Lung (tissue), 11 donors: ENCODE measurements at regions not wholly inside any gene's neighbourhood (a gene's known extent, or its start where the extent isn't known, plus 50 kb on each side); places are given as distances from the start of the nearest gene placed in this dataset.

Experiments used
- ATAC-seq: fragments of 200-7000 bp; cut with Tn5 transposase; one replicate; pipeline ENCODE4 v1.9.1; 2020; ENCODE audit warnings: moderate number of reproducible peaks; ENCODE audit not compliant: insufficient read depth, low FRiP score
- DNase-seq, 3 donors: peaks; one replicate each; pipeline ENCODE4 v3.0.0-alpha.2; 2013 to 2017
- H3K27ac ChIP-seq, 2 donors: one replicate each; pipeline ENCODE4 v1.5.1; 2013; ENCODE audit warnings: mild to moderate bottlenecking in 2 of 2, moderate library complexity in 2 of 2, control low read depth in 1 of 2, inconsistent platforms in 1 of 2, low read depth in 1 of 2, low read length in 1 of 2
- H3K27me3 ChIP-seq, 3 donors: one replicate each; pipeline ENCODE4 v1.5.1; 2013; ENCODE audit warnings: low read length in 2 of 3; ENCODE audit not compliant: control insufficient read depth in 3 of 3, insufficient read depth in 3 of 3
- H3K36me3 ChIP-seq, 4 donors: one replicate each; pipeline ENCODE4 v1.5.1; 2013; ENCODE audit warnings: low read length in 4 of 4, mild to moderate bottlenecking in 1 of 4, moderate library complexity in 1 of 4; ENCODE audit not compliant: control insufficient read depth in 4 of 4, insufficient read depth in 4 of 4
- H3K4me1 ChIP-seq, 5 donors: one replicate each; pipeline ENCODE4 v1.5.1; 2013; ENCODE audit warnings: low read length in 5 of 5, mild to moderate bottlenecking in 2 of 5, moderate library complexity in 1 of 5; ENCODE audit not compliant: control insufficient read depth in 5 of 5, insufficient read depth in 5 of 5
- H3K4me3 ChIP-seq: one replicate; pipeline ENCODE4 v1.5.1; 2013; ENCODE audit warnings: mild to moderate bottlenecking, control low read depth, moderate library complexity
- H3K9ac ChIP-seq, 2 donors: one replicate each; pipeline ENCODE4 v1.5.1; 2013; ENCODE audit warnings: low read length in 2 of 2, control low read depth in 1 of 2; ENCODE audit not compliant: insufficient read depth in 1 of 2
- H3K9me3 ChIP-seq, 4 donors: one replicate each; pipeline ENCODE4 v1.5.1; 2013; ENCODE audit warnings: low read length in 3 of 4, mild to moderate bottlenecking in 1 of 4, moderate library complexity in 1 of 4; ENCODE audit not compliant: control insufficient read depth in 4 of 4, insufficient read depth in 3 of 4
- CTCF ChIP-seq: IDR thresholded peaks from 2 replicates; pipeline ENCODE4 v1.5.1; 2012; ENCODE audit warnings: mild to moderate bottlenecking; ENCODE audit errors: control extremely low read depth, extremely low read depth
- WGBS, 2 donors: extraction: QIAGEN DNeasy Blood & Tissue Kit; methylation state at CpG; one replicate each; pipeline ENCODE4 v1.1.7; 2013; 5-methylcytosine and 5-hydroxymethylcytosine counted together
- donor health status: control.
- donor health status: control.
- donor health status: Bipolar disorder and iron deficiency.
- donor health status: healthy.
- donor health status: DM: yes; HTN: yes; CAD: no.

GRCh38 chr13:62327367-62327766 is 911.7 kb upstream of the PCDH20 start:
- Histone ChIP-seq H3K36me3 (no peaks in the 10 kb centered on the region), H3K9me3 (peaks cover 0 to 2% (median 0%) of the 10 kb centered on the region in 4 donors), H3K27me3 (no peaks in the 10 kb centered on the region), H3K4me1 (no peaks in the 10 kb centered on the region), H3K9ac (no peak overlapping the region), H3K27ac (no peak overlapping the region), H3K4me3 (no peak overlapping the region)
- ATAC-seq = no peak
- WGBS, 2 donors = 85 to 86% methylated on average over 3 of the region's 3 CpGs
- no peak for DNase-seq
- TF ChIP-seq CTCF = no peak

- no peaks in the 10 kb centered on the region for H3K4me1 ChIP-seq
- H3K27ac ChIP-seq = no peak overlapping the region
- DNase-seq = no peak
- no peaks in the 10 kb centered on the region for H3K36me3 ChIP-seq
- H3K9ac ChIP-seq = no peak overlapping the region
- H3K27me3 ChIP-seq = no peaks in the 10 kb centered on the region
- no peak for ATAC-seq
- peaks cover 0 to 2% (median 0%) of the 10 kb centered on the region in 4 donors for H3K9me3 ChIP-seq
- no peak overlapping the region for H3K4me3 ChIP-seq
- TF ChIP-seq CTCF = no peak
- 30 to 46% methylated on average over 1 of the region's 1 CpG for WGBS, 2 donors
Measured at GRCh38 chr13:62324842-62325241, 909.2 kb upstream of the PCDH20 start.

GRCh38 chr13:62321895-62322294 is 906.2 kb upstream of the PCDH20 start:
- H3K4me3 ChIP-seq = no peak overlapping the region
- H3K27ac ChIP-seq = no peak overlapping the region
- no peaks in the 10 kb centered on the region for H3K36me3 ChIP-seq
- H3K9me3 ChIP-seq = no peaks in the 10 kb centered on the region
- no peak for ATAC-seq
- DNase-seq = no peak
- no peaks in the 10 kb centered on the region for H3K4me1 ChIP-seq
- H3K27me3 ChIP-seq = no peaks in the 10 kb centered on the region
- 85 to 87% methylated on average over 2 of the region's 2 CpGs for WGBS, 2 donors
- TF ChIP-seq CTCF = no peak
- H3K9ac ChIP-seq = no peak overlapping the region

GRCh38 chr13:62321139-62321538 is 905.5 kb upstream of the PCDH20 start:
- Histone ChIP-seq H3K27ac (no peak overlapping the region), H3K9me3 (no peaks in the 10 kb centered on the region), H3K36me3 (no peaks in the 10 kb centered on the region), H3K4me3 (no peak overlapping the region), H3K9ac (no peak overlapping the region), H3K27me3 (no peaks in the 10 kb centered on the region), H3K4me1 (no peaks in the 10 kb centered on the region)
- DNase-seq (no peak), ATAC-seq (no peak)
- no peak for TF ChIP-seq CTCF
- WGBS, 2 donors = 7 to 17% methylated on average over 1 of the region's 1 CpG
